Lower lobe of right lung (tissue), 2 donors: ENCODE measurements at regions not wholly inside any gene's neighbourhood (a gene's known extent, or its start where the extent isn't known, plus 50 kb on each side); places are given as distances from the start of the nearest gene placed in this dataset.

Experiments
- ATAC-seq, 2 donors: fragments of 200-7000 bp; cut with Tn5 transposase; one replicate each; pipeline ENCODE4 v1.9.1; 2020 to 2022; ENCODE audit warnings: mild to moderate bottlenecking in 2 of 2, moderate library complexity in 2 of 2
- DNase-seq: peaks from one replicate; pipeline ENCODE4 v3.0.0-alpha.2; 2020
- H3K27ac ChIP-seq: fragments of 200-600 bp; one replicate; pipeline ENCODE4 v1.8.0; 2022
- H3K27me3 ChIP-seq: fragments of 200-600 bp; one replicate; pipeline ENCODE4 v1.8.0; 2022; ENCODE audit warnings: low read depth
- H3K36me3 ChIP-seq: fragments of 200-600 bp; one replicate; pipeline ENCODE4 v1.8.0; 2022; ENCODE audit warnings: mild to moderate bottlenecking
- H3K4me1 ChIP-seq: fragments of 200-600 bp; one replicate; pipeline ENCODE4 v1.8.0; 2022
- H3K4me3 ChIP-seq: fragments of 200-600 bp; one replicate; pipeline ENCODE4 v1.8.0; 2022; ENCODE audit warnings: mild to moderate bottlenecking
- H3K9me3 ChIP-seq: fragments of 200-600 bp; one replicate; pipeline ENCODE4 v1.8.0; 2022
- intact Hi-C: fragments of 100-400 bp; cut with DNase I; formaldehyde crosslinking; loops from one replicate; pipeline ENCODE4 v1.11.0; 2022
- TF ChIP-seq, protein P1 (sequence below): fragments of 200-600 bp; IDR thresholded peaks from one replicate; pipeline ENCODE4 v1.8.0; 2022; ENCODE audit warnings: antibody characterized with exemption, mild to moderate bottlenecking
- donor health status: DM: no; HTN: yes; CAD: no; lungs with severe emphysema.

DNA sequence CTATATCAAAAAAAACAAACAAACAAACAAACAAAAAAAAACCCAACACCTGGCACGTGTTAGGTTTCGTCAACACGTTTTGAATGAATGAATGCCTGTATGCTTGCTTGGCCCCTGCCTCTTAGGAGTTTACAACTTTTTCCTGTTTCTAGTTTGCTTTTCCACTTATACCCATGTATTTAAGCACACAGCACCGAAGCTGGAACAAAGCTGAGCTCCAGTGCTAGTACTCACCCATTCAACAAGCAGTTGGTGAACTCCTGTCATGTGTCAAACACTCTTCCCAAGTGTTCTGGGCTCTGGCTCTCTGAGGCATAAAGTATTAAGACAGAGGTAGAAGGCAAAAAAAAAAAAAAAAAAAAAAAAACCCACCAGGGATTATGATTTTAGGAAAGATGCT is 599.3 kb downstream of the BUD13 start:
- H3K4me1 ChIP-seq = peaks cover 4% of the 10 kb centered on the region
- TF ChIP-seq, protein P1, sequence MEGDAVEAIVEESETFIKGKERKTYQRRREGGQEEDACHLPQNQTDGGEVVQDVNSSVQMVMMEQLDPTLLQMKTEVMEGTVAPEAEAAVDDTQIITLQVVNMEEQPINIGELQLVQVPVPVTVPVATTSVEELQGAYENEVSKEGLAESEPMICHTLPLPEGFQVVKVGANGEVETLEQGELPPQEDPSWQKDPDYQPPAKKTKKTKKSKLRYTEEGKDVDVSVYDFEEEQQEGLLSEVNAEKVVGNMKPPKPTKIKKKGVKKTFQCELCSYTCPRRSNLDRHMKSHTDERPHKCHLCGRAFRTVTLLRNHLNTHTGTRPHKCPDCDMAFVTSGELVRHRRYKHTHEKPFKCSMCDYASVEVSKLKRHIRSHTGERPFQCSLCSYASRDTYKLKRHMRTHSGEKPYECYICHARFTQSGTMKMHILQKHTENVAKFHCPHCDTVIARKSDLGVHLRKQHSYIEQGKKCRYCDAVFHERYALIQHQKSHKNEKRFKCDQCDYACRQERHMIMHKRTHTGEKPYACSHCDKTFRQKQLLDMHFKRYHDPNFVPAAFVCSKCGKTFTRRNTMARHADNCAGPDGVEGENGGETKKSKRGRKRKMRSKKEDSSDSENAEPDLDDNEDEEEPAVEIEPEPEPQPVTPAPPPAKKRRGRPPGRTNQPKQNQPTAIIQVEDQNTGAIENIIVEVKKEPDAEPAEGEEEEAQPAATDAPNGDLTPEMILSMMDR = no peak
- H3K27ac ChIP-seq = no peak overlapping the region
- H3K4me3 ChIP-seq = no peak overlapping the region
- no peaks in the 10 kb centered on the region for H3K9me3 ChIP-seq
- ATAC-seq = peak in 1 of 2 donors; percentile 45
- intact Hi-C loops = no loop called here
- no peaks in the 10 kb centered on the region for H3K27me3 ChIP-seq
- no peak for DNase-seq
- no peaks in the 10 kb centered on the region for H3K36me3 ChIP-seq

DNA sequence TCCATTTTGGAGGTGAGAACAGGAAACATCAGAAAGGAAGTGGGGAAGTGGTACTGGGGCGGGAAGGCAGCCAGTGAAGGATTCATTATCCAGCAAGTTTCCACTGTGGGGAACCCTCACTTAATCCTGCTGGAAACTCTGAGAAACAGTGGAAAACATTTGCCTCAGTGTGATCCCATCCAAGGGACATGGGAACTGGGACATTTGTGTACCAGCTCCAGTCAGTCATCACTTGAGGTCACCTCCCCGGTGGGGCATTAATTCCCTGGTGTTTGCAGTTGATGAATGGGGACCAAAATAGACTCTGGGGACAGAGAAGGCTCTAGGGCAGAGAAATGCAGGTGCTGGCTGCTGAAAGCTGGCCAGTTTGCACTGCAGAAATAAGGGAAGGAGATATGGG is 599.9 kb downstream of the BUD13 start:
- ATAC-seq (no peak), DNase-seq (no peak)
- Histone ChIP-seq H3K4me3 (no peak overlapping the region), H3K27me3 (no peaks in the 10 kb centered on the region), H3K9me3 (no peaks in the 10 kb centered on the region), H3K27ac (no peak overlapping the region), H3K36me3 (no peaks in the 10 kb centered on the region), H3K4me1 (peaks cover 4% of the 10 kb centered on the region)
- intact Hi-C loops = no loop called here
- TF ChIP-seq, protein P1 = no peak

DNA sequence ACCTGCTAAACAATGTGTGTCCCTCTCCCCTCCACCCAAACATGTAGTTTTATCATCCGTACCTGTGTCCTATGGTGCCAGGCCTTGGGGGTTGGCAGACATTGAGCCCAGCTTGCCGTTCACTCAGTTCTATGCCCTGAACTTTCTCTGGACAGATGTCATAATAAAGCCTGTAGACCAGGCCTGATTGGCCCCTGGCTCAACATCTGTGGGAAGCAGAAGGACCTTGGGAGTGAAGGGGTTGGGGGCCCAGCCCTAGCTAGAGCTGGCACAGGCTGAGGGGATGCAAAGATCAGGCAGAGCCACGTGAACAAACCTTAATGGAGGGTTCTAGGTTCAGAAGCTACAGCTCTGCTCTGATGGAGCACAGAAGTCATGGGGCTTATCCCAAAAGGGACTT is 600.6 kb downstream of the BUD13 start:
- intact Hi-C loops = no loop called here
- no peaks in the 10 kb centered on the region for H3K36me3 ChIP-seq
- peaks cover 4% of the 10 kb centered on the region for H3K4me1 ChIP-seq
- no peaks in the 10 kb centered on the region for H3K27me3 ChIP-seq
- H3K4me3 ChIP-seq = no peak overlapping the region
- ATAC-seq (no peak), DNase-seq (no peak)
- TF ChIP-seq, protein P1 = no peak
- H3K9me3 ChIP-seq = no peaks in the 10 kb centered on the region
- no peak overlapping the region for H3K27ac ChIP-seq

DNA sequence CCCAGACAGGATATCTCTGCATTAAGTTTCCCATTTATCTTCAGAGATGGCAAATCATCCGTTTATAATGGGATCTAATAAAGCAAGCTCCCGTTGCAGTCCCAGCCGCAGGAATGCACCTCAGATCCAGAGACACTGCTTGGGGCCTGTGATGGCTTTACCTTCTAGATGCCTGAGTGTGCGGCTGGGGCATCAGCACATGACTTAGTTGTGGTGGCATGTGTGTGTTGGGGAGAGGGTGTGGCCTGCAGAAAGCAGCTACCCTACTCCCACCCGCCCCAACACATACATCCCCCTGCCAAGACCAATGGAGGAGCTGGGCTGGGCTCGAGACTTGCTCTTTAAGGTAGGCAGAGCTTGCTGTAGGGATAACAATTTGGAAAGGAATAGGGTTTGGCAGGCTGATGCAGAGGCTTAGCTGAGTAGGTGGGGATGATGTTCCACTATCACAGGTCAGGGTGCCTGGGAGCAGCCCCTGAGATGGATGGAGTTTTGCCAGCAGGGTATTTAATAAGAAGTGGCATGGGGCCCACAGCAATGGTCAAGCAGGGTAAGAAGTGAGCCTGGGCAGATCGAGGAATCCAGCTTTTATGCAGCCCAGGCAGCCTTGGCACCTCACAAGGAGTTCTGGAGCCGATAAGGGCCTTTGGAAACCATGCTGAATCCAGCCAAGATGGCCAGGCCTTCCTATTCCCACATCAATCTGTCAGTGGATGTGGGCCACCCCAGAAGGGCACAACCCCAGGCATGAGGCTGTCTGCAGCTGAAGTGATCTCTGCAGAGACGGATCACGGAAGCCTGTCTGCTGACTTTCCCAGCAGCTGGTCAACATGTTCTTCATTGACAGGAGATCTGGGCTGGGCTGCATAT is 601.3 kb downstream of the BUD13 start:
- ATAC-seq = no peak
- no peak overlapping the region for H3K27ac ChIP-seq

DNA sequence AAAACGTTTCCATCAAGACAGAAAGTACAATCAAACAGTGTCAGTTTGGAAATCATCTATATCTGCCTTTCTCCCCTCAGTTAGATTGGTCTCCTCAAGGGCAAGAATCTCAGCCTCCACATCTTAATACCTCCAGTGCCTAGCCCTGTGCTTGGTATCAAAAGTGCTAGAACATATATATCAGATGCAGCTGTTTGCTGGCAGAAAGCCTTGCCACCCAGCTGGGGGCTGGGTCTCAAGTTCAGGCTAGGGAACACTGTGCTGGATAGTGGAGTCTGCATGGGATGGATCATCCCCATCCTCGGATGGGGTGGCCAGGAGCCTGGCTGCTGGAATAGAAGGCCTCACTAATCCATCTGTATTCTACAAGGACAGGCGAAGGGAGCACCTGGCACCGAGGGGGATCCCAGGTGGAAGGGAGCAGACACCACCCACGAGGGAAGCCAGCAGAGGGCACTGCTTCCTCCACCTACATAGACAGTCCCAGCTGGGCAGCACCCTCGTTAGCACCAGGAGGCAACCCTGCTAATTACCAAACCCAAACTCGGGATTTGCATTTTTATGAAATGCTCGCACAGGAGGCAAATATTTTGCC is 602.2 kb downstream of the BUD13 start:
- H3K4me3 ChIP-seq = no peak overlapping the region
- TF ChIP-seq, protein P1 = peak; percentile 41
- no peaks in the 10 kb centered on the region for H3K4me1 ChIP-seq
- no peaks in the 10 kb centered on the region for H3K36me3 ChIP-seq
- intact Hi-C loops = no loop called here
- no peaks in the 10 kb centered on the region for H3K27me3 ChIP-seq
- no peak for DNase-seq
- peak; percentile 49 to 66 for ATAC-seq
- H3K9me3 ChIP-seq = no peaks in the 10 kb centered on the region
- no peak overlapping the region for H3K27ac ChIP-seq

More for the DNA sequence above, 601.3 kb downstream of the BUD13 start:
- TF ChIP-seq, protein P1 = no peak
- intact Hi-C loops = no loop called here
- Histone ChIP-seq H3K4me3 (no peak overlapping the region), H3K4me1 (peaks cover 1% of the 10 kb centered on the region), H3K36me3 (no peaks in the 10 kb centered on the region), H3K27me3 (no peaks in the 10 kb centered on the region), H3K9me3 (no peaks in the 10 kb centered on the region)
- no peak for DNase-seq
